Cardiac fibroblast (primary cell): ENCODE measurements at regions not wholly inside any gene's neighbourhood (a gene's known extent, or its start where the extent isn't known, plus 50 kb on each side); places are given as distances from the start of the nearest gene placed in this dataset.

Experiments
- DNase-seq, 2 donors: peaks; one replicate each; pipeline versions ENCODE4 v3.0.0 to v3.0.0-alpha.2; 2010; ENCODE audit warnings: low read depth in 2 of 2
- H3K4me3 ChIP-seq, 2 donors: replicated peaks in 1 of 2; 1 replicate in 1 of 2; 2 replicates in 1 of 2; pipeline ENCODE4 v1.5.1; 2011; ENCODE audit warnings: low read depth in 2 of 2, low read length in 2 of 2, mild to moderate bottlenecking in 2 of 2, moderate library complexity in 1 of 2
- CTCF ChIP-seq: IDR thresholded peaks from one replicate; pipeline ENCODE4 v1.5.1; 2011; ENCODE audit warnings: low read depth, mild to moderate bottlenecking, low read length, inconsistent platforms

- TF ChIP-seq CTCF, result no peak
- no peak for DNase-seq
- no peak overlapping the region for H3K4me3 ChIP-seq
Measured at GRCh38 chr14:71328954-71329353, 421.7 kb downstream of the PCNX1 start.

DNA sequence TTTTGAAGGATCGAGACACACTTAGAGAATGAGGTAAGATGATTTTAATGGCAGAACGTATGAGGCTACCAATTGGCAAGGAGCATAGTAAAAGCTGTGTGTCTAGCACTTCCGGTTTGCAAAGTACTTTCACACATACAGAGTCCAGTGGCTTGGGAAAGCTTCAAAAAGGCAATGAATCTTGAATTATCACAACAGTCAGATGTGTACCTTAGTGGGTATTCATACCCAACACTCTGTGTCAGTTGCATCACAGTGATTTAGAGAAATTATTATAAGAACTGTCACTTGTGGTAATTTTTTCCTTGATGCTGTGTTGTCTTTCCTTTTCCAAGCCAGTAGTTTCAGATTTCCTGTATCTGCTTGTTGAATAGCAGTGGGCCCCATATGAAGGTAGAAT lies 424.1 kb downstream of the PCNX1 start:
- no peak for TF ChIP-seq CTCF
- DNase-seq, result peak in 1 of 2 donors; percentile 8
- H3K4me3 ChIP-seq, result no peak overlapping the region

- no peak for TF ChIP-seq CTCF
- DNase-seq, result no peak
- no peak overlapping the region for H3K4me3 ChIP-seq
Measured at GRCh38 chr14:71332476-71332875, 425.2 kb downstream of the PCNX1 start.

- DNase-seq, result no peak
- no peak for TF ChIP-seq CTCF
- H3K4me3 ChIP-seq, result no peak overlapping the region
Measured at GRCh38 chr14:71333705-71334104, 426.4 kb downstream of the PCNX1 start.

GRCh38 chr14:71336489-71337192 lies 429.4 kb downstream of the PCNX1 start:
- DNase-seq, result no peak
- no peak for TF ChIP-seq CTCF
- no peak overlapping the region for H3K4me3 ChIP-seq

DNA sequence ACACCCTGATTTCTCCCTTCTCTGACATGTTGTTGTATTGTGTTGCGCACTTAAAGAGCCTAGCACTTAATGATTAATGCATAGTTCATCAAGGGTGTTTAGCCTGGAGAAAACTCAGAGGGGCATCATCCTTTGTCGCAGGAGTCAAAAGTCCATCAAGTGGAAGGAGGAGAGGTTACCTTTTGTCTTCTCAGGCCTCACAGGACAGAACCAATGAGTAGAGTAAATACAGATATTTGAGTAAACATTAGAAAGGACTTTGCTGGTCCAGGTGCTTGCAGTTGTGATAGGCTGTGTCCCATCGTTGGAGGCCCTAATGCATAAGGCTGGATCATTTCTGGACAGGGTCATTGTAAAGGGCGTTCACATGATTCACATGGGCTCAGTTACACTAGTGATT lies 430.9 kb downstream of the PCNX1 start:
- DNase-seq, result no peak
- no peak for TF ChIP-seq CTCF

More for the DNA sequence above, 430.9 kb downstream of the PCNX1 start:
- no peak overlapping the region for H3K4me3 ChIP-seq
